Mesothelial cell of epicardium (in vitro differentiated cells): ENCODE measurements at regions not wholly inside any gene's neighbourhood (a gene's known extent, or its start where the extent isn't known, plus 50 kb on each side); places are given as distances from the start of the nearest gene placed in this dataset.

Experiments used
- DNase-seq, 2 experiments: peaks; one replicate each; pipeline ENCODE4 v3.0.0; 2021; ENCODE audit warnings: low spot score in 2 of 2; ENCODE audit not compliant: unreplicated experiment in 2 of 2
- H3K27ac Mint-ChIP-seq: 2 replicates; pipeline ENCODE4 v1.8.0; 2021; ENCODE audit warnings: mixed read lengths
- H3K27me3 Mint-ChIP-seq: 2 replicates; pipeline ENCODE4 v1.8.0; 2021; ENCODE audit warnings: low read depth, mixed read lengths
- H3K36me3 Mint-ChIP-seq: 2 replicates; pipeline ENCODE4 v1.8.0; 2021; ENCODE audit warnings: mixed read lengths
- H3K4me1 Mint-ChIP-seq: 2 replicates; pipeline ENCODE4 v1.8.0; 2021; ENCODE audit warnings: mixed read lengths
- H3K4me3 Mint-ChIP-seq: 2 replicates; pipeline ENCODE4 v1.8.0; 2021; ENCODE audit warnings: mild to moderate bottlenecking, moderate library complexity, mixed read lengths
- H3K9me3 Mint-ChIP-seq: 2 replicates; pipeline ENCODE4 v1.8.0; 2021; ENCODE audit warnings: mixed read lengths
- CTCF ChIP-seq: fragments of 200-600 bp; sonication (generic); IDR thresholded peaks from one replicate; pipeline ENCODE4 v1.5.0; 2021; ENCODE audit warnings: antibody characterized with exemption; ENCODE audit not compliant: unreplicated experiment

GRCh38 chr11:86128914-86129313 lies 60.0 kb upstream of the PICALM start:
- H3K9me3 Mint-ChIP-seq: no peaks in the 10 kb centered on the region
- no peak overlapping the region for H3K27ac Mint-ChIP-seq
- H3K4me3 Mint-ChIP-seq: no peak overlapping the region
- H3K27me3 Mint-ChIP-seq: no peaks in the 10 kb centered on the region
- TF ChIP-seq CTCF: no peak
- H3K4me1 Mint-ChIP-seq: no peaks in the 10 kb centered on the region
- no peaks in the 10 kb centered on the region for H3K36me3 Mint-ChIP-seq
- DNase-seq: no peak

GRCh38 chr11:86126862-86127261 lies 58.0 kb upstream of the PICALM start:
- no peak for DNase-seq
- no peak for TF ChIP-seq CTCF
- no peaks in the 10 kb centered on the region for H3K27me3 Mint-ChIP-seq
- H3K4me1 Mint-ChIP-seq: no peaks in the 10 kb centered on the region
- no peaks in the 10 kb centered on the region for H3K36me3 Mint-ChIP-seq
- no peak overlapping the region for H3K4me3 Mint-ChIP-seq
- H3K9me3 Mint-ChIP-seq: no peaks in the 10 kb centered on the region
- H3K27ac Mint-ChIP-seq: no peak overlapping the region

- Mint-ChIP-seq H3K27me3 (peaks cover 2% of the 10 kb centered on the region), H3K9me3 (no peaks in the 10 kb centered on the region), H3K27ac (no peak overlapping the region), H3K36me3 (no peaks in the 10 kb centered on the region), H3K4me1 (no peaks in the 10 kb centered on the region), H3K4me3 (no peak overlapping the region)
- no peak for DNase-seq
- no peak for TF ChIP-seq CTCF
Measured at GRCh38 chr11:86124251-86125233, 55.7 kb upstream of the PICALM start.

GRCh38 chr11:86122773-86123172 lies 53.9 kb upstream of the PICALM start:
- Mint-ChIP-seq H3K27ac (no peak overlapping the region), H3K36me3 (no peaks in the 10 kb centered on the region)
- TF ChIP-seq CTCF: no peak

GRCh38 chr11:86120807-86121206 lies 51.9 kb upstream of the PICALM start:
- Mint-ChIP-seq H3K27ac (no peak overlapping the region), H3K9me3 (no peaks in the 10 kb centered on the region), H3K4me3 (no peak overlapping the region), H3K27me3 (peaks cover 2% of the 10 kb centered on the region), H3K36me3 (no peaks in the 10 kb centered on the region), H3K4me1 (peaks cover 10% of the 10 kb centered on the region)
- no peak for TF ChIP-seq CTCF
- no peak for DNase-seq

More at GRCh38 chr11:86122773-86123172, 53.9 kb upstream of the PICALM start:
- peaks cover 2% of the 10 kb centered on the region for H3K27me3 Mint-ChIP-seq
- no peak overlapping the region for H3K4me3 Mint-ChIP-seq
- H3K9me3 Mint-ChIP-seq: no peaks in the 10 kb centered on the region
- H3K4me1 Mint-ChIP-seq: no peaks in the 10 kb centered on the region
- DNase-seq: no peak
